GM12878 (cell line): ENCODE measurements at regions not wholly inside any gene's neighbourhood (a gene's known extent, or its start where the extent isn't known, plus 50 kb on each side); places are given as distances from the start of the nearest gene placed in this dataset.
A peak's percentile ranks its signal among the peaks of the same experiment; 100 is the strongest.

Experiments
- ATAC-seq: fragments of 200-7000 bp; cut with Tn5 transposase; 3 replicates; pipeline ENCODE4 v1.9.1; 2020; ENCODE audit warnings: mild to moderate bottlenecking, moderate library complexity
- BruUV-seq: library from RNA; stranded (reverse); fragments of 400-500 nt; replicated peaks from 2 replicates; lab custom pipeline; 2021; lab: Mats Ljungman, UMichigan
- CTCF ChIA-PET: fragments of 300-600 bp; sonication (Branson Sonifier 250); formaldehyde crosslinking; extraction: SDS; loops from one replicate; lab custom pipeline; 2021; ENCODE audit warnings: inconsistent platforms; lab: Yijun Ruan, JAX
- POLR2A ChIA-PET: fragments of 350-600 bp; formaldehyde crosslinking; extraction: SDS; loops from one replicate; lab custom pipeline; 2021; ENCODE audit warnings: inconsistent platforms; lab: Charles Lee
- RAD21 ChIA-PET: fragments of 300-600 bp; sonication (Branson Sonifier 250); formaldehyde crosslinking; loops from one replicate; lab custom pipeline; 2023; ENCODE audit warnings: antibody characterized with exemption; ENCODE audit not compliant: unreplicated experiment; lab: Charles Lee
- SMC1A ChIA-PET: fragments of 300-600 bp; sonication (Branson Sonifier 250); formaldehyde crosslinking; loops from one replicate; lab custom pipeline; 2023; ENCODE audit not compliant: unreplicated experiment, uncharacterized antibody; lab: Charles Lee
- DNase-seq: peaks from one replicate; pipeline ENCODE4 v3.0.0-alpha.2; 2011; ENCODE audit warnings: low read depth, low spot score
- FAIRE-seq: peaks from 3 replicates; lab custom pipeline; 2011; peaks lifted over from hg19 to GRCh38; lab: Jason Lieb, UNC
- H2AFZ ChIP-seq: 2 replicates; pipeline ENCODE4 v1.6.0; 2011; ENCODE audit warnings: low read depth, low read length, control low read depth; ENCODE audit not compliant: control insufficient read depth
- H3K27ac ChIP-seq: 2 replicates; pipeline ENCODE4 v1.5.1; 2011; ENCODE audit warnings: control low read depth; ENCODE audit not compliant: control insufficient read depth, insufficient read depth
- H3K27me3 ChIP-seq, 2 experiments: replicated peaks in 1 of 2; 2 replicates each; pipeline versions ENCODE4 v1.6.0 to v1.6.1; 2011; ENCODE audit warnings: low read length in 1 of 2; ENCODE audit not compliant: control insufficient read depth in 2 of 2, insufficient read depth in 2 of 2
- H3K36me3 ChIP-seq, 2 experiments: 2 replicates each; pipeline ENCODE4 v1.5.1; 2011; ENCODE audit warnings: low read length in 1 of 2; ENCODE audit not compliant: control insufficient read depth in 2 of 2, insufficient read depth in 2 of 2
- H3K4me1 ChIP-seq: 2 replicates; pipeline ENCODE4 v1.6.1; 2011; ENCODE audit warnings: mild to moderate bottlenecking, low read length, moderate library complexity, mixed read lengths; ENCODE audit not compliant: control insufficient read depth, insufficient read depth
- H3K4me2 ChIP-seq: 2 replicates; pipeline ENCODE4 v1.6.0; 2011; ENCODE audit warnings: control low read depth; ENCODE audit not compliant: control insufficient read depth, insufficient read depth
- H3K4me3 ChIP-seq: fragments of 200-600 bp; sonication (generic); 2 replicates; pipeline ENCODE4 v1.5.1; 2016
- H3K79me2 ChIP-seq: 2 replicates; pipeline ENCODE4 v1.6.0; 2011; ENCODE audit warnings: low read length; ENCODE audit not compliant: control insufficient read depth, insufficient read depth
- H3K9ac ChIP-seq: 2 replicates; pipeline ENCODE4 v1.8.0; 2011; ENCODE audit warnings: low read length, control low read depth, mixed read lengths; ENCODE audit not compliant: control insufficient read depth, insufficient read depth
- H3K9me3 ChIP-seq: replicated peaks from 3 replicates; pipeline ENCODE4 v1.5.1; 2011; ENCODE audit warnings: mild to moderate bottlenecking, low read length; ENCODE audit not compliant: control insufficient read depth, insufficient read depth
- H4K20me1 ChIP-seq: 2 replicates; pipeline ENCODE4 v1.6.0; 2011; ENCODE audit not compliant: control insufficient read depth, insufficient read depth
- IKZF2 ChIP-seq, 2 experiments: fragments of 450-650 bp; IDR thresholded peaks; 2 replicates each; pipeline ENCODE4 v1.6.1; 2017; ENCODE audit warnings: mild to moderate bottlenecking in 2 of 2, moderate library complexity in 2 of 2
- MEF2A ChIP-seq: IDR thresholded peaks from 2 replicates; pipeline ENCODE4 v1.6.1; 2011; ENCODE audit warnings: low read depth, mild to moderate bottlenecking, low read length, moderate library complexity; ENCODE audit not compliant: insufficient read depth
- NFXL1 ChIP-seq: fragments of 450-650 bp; IDR thresholded peaks from 2 replicates; pipeline ENCODE4 v1.6.1; 2017; ENCODE audit warnings: antibody characterized with exemption, mild to moderate bottlenecking, borderline replicate concordance
- POLR2AphosphoS2 ChIP-seq: IDR thresholded peaks from 2 replicates; pipeline ENCODE4 v1.6.1; 2011; ENCODE audit warnings: low read depth, mild to moderate bottlenecking, low read length, improper control_type of control experiment, moderate library complexity
- RCOR1 ChIP-seq: conservative IDR thresholded peaks from 2 replicates; pipeline ENCODE4 v1.6.1; 2012; ENCODE audit warnings: low read depth, low read length, improper control_type of control experiment
- ZNF274 ChIP-seq: IDR thresholded peaks from one replicate; pipeline ENCODE4 v1.8.0; 2011; ENCODE audit not compliant: insufficient read length, insufficient read depth
- WGBS: methylation state at CpG from one replicate; pipeline ENCODE4 v1.1.6; 2016; ENCODE audit warnings: low lambda C conversion rate; ENCODE audit not compliant: insufficient replicate concordance, insufficient coverage; ENCODE audit errors: missing lambda C conversion rate; 5-methylcytosine and 5-hydroxymethylcytosine counted together
- in situ Hi-C: fragments of 300-500 bp; cut with MboI; formaldehyde crosslinking; loops from 9 replicates; pipeline ENCODE4 v1.14.3; 2018; ENCODE audit warnings: mixed read lengths
- intact Hi-C: fragments of 100-400 bp; cut with micrococcal nuclease; formaldehyde crosslinking; loops from one replicate; pipeline ENCODE4 v1.14.2; 2022; ENCODE audit not compliant: unreplicated experiment

- Histone ChIP-seq H2AFZ (peak overlapping the region; percentile 60; the same call in 1 of the 2 replicates), H3K4me1 (no peaks in the 10 kb centered on the region), H3K4me3 (no peak overlapping the region), H3K36me3 (no peaks in the 10 kb centered on the region), H3K4me2 (no peak overlapping the region), H3K9ac (no peak overlapping the region), H3K27me3 (no peaks in the 10 kb centered on the region), H3K27ac (no peak overlapping the region), H4K20me1 (no peaks in the 10 kb centered on the region), H3K79me2 (no peaks in the 10 kb centered on the region), H3K9me3 (no peaks in the 10 kb centered on the region; the same call in 2 of the 3 replicates)
- no peak for TF ChIP-seq MEF2A
- TF ChIP-seq IKZF2 (IDR thresholded peaks at IDR 0.05) = peak in 1 of 2 experiments; percentile 16; a peak in 1 of 4 replicates
- intact Hi-C loops = no loop called here
- BruUV-seq = no TSS peak
- WGBS = 32% methylated on average over 2 of the region's 2 CpGs
- in situ Hi-C loops = no loop called here
- FAIRE-seq = no peak
- ChIA-PET POLR2A (no interaction called here), CTCF (no interaction called here), SMC1A (interaction anchor here (0.9 to 1.1 kb wide), 2 partner anchors 8 to 29 kb away, joined by 3 read pairs; no protein-coding TSS in a partner anchor), RAD21 (no interaction called here)
- DNase-seq = no peak
- ATAC-seq = peak; percentile 85
Observed at GRCh38 chr4:33746979-33747378, 2497.3 kb downstream of the ARAP2 start.

GRCh38 chr4:33751050-33751449 lies 2493.3 kb downstream of the ARAP2 start:
- H3K79me2 ChIP-seq = no peaks in the 10 kb centered on the region
- H3K27me3 ChIP-seq = no peaks in the 10 kb centered on the region
- CTCF ChIA-PET = no interaction called here
- DNase-seq = no peak
- no peaks in the 10 kb centered on the region for H4K20me1 ChIP-seq
- POLR2A ChIA-PET = no interaction called here
- H3K9me3 ChIP-seq = no peaks in the 10 kb centered on the region; the same call in 2 of the 3 replicates
- FAIRE-seq = no peak
- no peak overlapping the region for H3K4me2 ChIP-seq
- ATAC-seq = peak; percentile 63
- TF ChIP-seq IKZF2 (IDR thresholded peaks at IDR 0.05) (peak in 1 of 2 experiments; percentile 12; a peak in 1 of 4 replicates), NFXL1 (no peak), ZNF274 (no peak), POLR2AphosphoS2 (no peak), RCOR1 (no peak)
- no peak overlapping the region for H3K9ac ChIP-seq
- RAD21 ChIA-PET = no interaction called here
- intact Hi-C loops = no loop called here
- H3K4me3 ChIP-seq = no peak overlapping the region
- SMC1A ChIA-PET = interaction anchor here (0.6 to 1.5 kb wide), 5 partner anchors 9 to 172 kb away, joined by 3 read pairs; no protein-coding TSS in a partner anchor
- no TSS peak for BruUV-seq
- WGBS = 20% methylated on average over 3 of the region's 3 CpGs
- no peak overlapping the region for H2AFZ ChIP-seq
- H3K27ac ChIP-seq = no peak overlapping the region
- no peaks in the 10 kb centered on the region for H3K36me3 ChIP-seq
- in situ Hi-C loops = no loop called here
- H3K4me1 ChIP-seq = no peaks in the 10 kb centered on the region
